ENCODE measurements at regions not wholly inside any gene's neighbourhood (a gene's known extent, or its start where the extent isn't known, plus 50 kb on each side); places are given as distances from the start of the nearest gene placed in this dataset.

GRCh38 chr19:16012552-16012951 lies 63.7 kb upstream of the TPM4 start:
- TF ChIP-seq CTCF (conservative IDR thresholded peaks at IDR 0.05; ENCODE audit: low read length) = no peak
- TF ChIP-seq EZH2phosphoT487 (IDR thresholded peaks at IDR 0.05; ENCODE audit: borderline replicate concordance) = no peak
